ENCODE measurements at regions not wholly inside any gene's neighbourhood (a gene's known extent, or its start where the extent isn't known, plus 50 kb on each side); places are given as distances from the start of the nearest gene placed in this dataset.
A peak's percentile ranks its signal among the peaks of the same experiment; 100 is the strongest.

GRCh38 chr7:17512181-17512675 is 213.8 kb downstream of the AHR start:
- intact Hi-C loops (cut with DNase I) = no loop called here
- Histone ChIP-seq H3K4me3 (no peak overlapping the region), H3K27ac (no peak overlapping the region), H3K36me3 (no peaks in the 10 kb centered on the region), H3K9me3 (no peaks in the 10 kb centered on the region), H3K4me1 (peaks cover 0 to 20% (median 8%) of the 10 kb centered on the region in 4 donors), H3K27me3 (no peaks in the 10 kb centered on the region)
- ATAC-seq (no peak), DNase-seq (no peak)
- TF ChIP-seq, protein P1, sequence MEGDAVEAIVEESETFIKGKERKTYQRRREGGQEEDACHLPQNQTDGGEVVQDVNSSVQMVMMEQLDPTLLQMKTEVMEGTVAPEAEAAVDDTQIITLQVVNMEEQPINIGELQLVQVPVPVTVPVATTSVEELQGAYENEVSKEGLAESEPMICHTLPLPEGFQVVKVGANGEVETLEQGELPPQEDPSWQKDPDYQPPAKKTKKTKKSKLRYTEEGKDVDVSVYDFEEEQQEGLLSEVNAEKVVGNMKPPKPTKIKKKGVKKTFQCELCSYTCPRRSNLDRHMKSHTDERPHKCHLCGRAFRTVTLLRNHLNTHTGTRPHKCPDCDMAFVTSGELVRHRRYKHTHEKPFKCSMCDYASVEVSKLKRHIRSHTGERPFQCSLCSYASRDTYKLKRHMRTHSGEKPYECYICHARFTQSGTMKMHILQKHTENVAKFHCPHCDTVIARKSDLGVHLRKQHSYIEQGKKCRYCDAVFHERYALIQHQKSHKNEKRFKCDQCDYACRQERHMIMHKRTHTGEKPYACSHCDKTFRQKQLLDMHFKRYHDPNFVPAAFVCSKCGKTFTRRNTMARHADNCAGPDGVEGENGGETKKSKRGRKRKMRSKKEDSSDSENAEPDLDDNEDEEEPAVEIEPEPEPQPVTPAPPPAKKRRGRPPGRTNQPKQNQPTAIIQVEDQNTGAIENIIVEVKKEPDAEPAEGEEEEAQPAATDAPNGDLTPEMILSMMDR (IDR thresholded peaks at IDR 0.05) = no peak
- TF ChIP-seq POLR2A (IDR thresholded peaks at IDR 0.05) = no peak
- 35% methylated on average over 2 of the region's 2 CpGs for WGBS (ENCODE audit: insufficient coverage, low coverage, low lambda C conversion rate, missing lambda C conversion rate)

DNA sequence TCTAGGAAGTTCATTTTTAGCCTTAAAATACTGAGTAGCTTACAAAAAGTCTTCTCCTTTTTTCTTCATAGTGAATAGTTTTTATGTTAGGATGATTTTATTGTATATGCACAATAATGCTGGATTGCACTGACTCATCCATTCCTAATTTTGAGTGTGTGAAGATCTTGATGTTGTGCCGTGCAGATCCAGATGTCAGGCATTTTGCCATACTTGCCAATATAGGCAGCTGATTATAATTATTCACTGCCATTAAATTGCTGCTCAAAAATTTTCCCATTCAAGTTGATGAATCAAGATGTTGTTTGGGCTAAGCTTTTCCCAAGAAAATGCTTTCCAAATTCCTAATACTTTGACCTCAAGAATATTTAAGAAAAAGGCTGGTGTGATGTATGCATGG is 218.3 kb downstream of the AHR start:
- TF ChIP-seq POLR2A (IDR thresholded peaks at IDR 0.05) = no peak
- TF ChIP-seq, protein P1 (IDR thresholded peaks at IDR 0.05) = no peak
- Histone ChIP-seq H3K9me3 (no peaks in the 10 kb centered on the region), H3K36me3 (no peaks in the 10 kb centered on the region), H3K4me3 (no peak overlapping the region), H3K4me1 (peaks cover 0 to 8% (median 0%) of the 10 kb centered on the region in 4 donors), H3K27me3 (no peaks in the 10 kb centered on the region), H3K27ac (no peak overlapping the region)
- 100% methylated on average over 1 of the region's 1 CpG for WGBS (ENCODE audit: insufficient coverage, low coverage, low lambda C conversion rate, missing lambda C conversion rate)
- intact Hi-C loops (cut with DNase I) = no loop called here
- ATAC-seq = no peak
- no peak for DNase-seq

DNA sequence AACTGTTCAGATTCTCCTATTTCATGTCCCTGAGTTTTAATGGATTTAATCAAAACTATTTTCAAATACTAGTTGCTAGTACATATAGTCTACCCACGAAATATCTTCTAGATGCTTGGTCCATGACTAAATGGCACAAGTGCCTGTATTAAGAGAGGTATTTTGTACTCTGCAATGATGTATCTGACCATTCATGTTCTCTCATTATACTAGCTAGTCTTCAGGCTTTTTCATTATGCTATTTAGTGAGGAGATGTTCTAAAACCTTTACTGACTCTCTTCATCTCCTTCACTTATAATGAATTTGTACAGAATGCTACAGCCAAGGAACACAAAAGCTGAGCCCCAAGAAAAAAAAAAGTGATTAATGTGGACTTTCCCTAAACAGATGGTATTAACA is 222.5 kb downstream of the AHR start:
- Histone ChIP-seq H3K4me3 (no peak overlapping the region), H3K4me1 (peaks cover 0 to 11% (median 3%) of the 10 kb centered on the region in 4 donors), H3K36me3 (no peaks in the 10 kb centered on the region), H3K27me3 (no peaks in the 10 kb centered on the region), H3K9me3 (no peaks in the 10 kb centered on the region), H3K27ac (no peak overlapping the region)
- TF ChIP-seq, protein P1 (IDR thresholded peaks at IDR 0.05) = no peak
- TF ChIP-seq POLR2A (IDR thresholded peaks at IDR 0.05) = no peak
- ATAC-seq = no peak
- WGBS (ENCODE audit: insufficient coverage, low coverage, low lambda C conversion rate, missing lambda C conversion rate) = 73% methylated on average over 1 of the region's 1 CpG
- no peak for DNase-seq
- intact Hi-C loops (cut with DNase I) = loop anchor here in 1 of 2 donors (10.0 kb wide), 1 partner anchor 196 kb away; no protein-coding TSS in a partner anchor

- Histone ChIP-seq H3K4me1 (peaks cover 0 to 11% (median 3%) of the 10 kb centered on the region in 4 donors), H3K9me3 (no peaks in the 10 kb centered on the region), H3K27me3 (no peaks in the 10 kb centered on the region), H3K4me3 (no peak overlapping the region), H3K36me3 (no peaks in the 10 kb centered on the region), H3K27ac (no peak overlapping the region)
- ATAC-seq (peak in 1 of 4 donors; percentile 17), DNase-seq (no peak)
- intact Hi-C loops (cut with DNase I) = loop anchor here in 1 of 2 donors (10.0 kb wide), 1 partner anchor 197 kb away; no protein-coding TSS in a partner anchor
- TF ChIP-seq, protein P1 (IDR thresholded peaks at IDR 0.05) = no peak
- no peak for TF ChIP-seq POLR2A (IDR thresholded peaks at IDR 0.05)
- WGBS (ENCODE audit: insufficient coverage, low coverage, low lambda C conversion rate, missing lambda C conversion rate) = 11% methylated on average over 2 of the region's 2 CpGs
Observed at GRCh38 chr7:17521437-17521836, 223.0 kb downstream of the AHR start.

All from right lobe of liver (tissue), 6 donors.